Left hindlimb (tissue), 1 donor: ENCODE measurements at regions not wholly inside any gene's neighbourhood (a gene's known extent, or its start where the extent isn't known, plus 50 kb on each side); places are given as distances from the start of the nearest gene placed in this dataset.

Source experiments
- DNase-seq: peaks from one replicate; pipeline ENCODE4 v3.0.0-alpha.2; 2018

GRCh38 chr3:168205451-168205850 is 109.7 kb upstream of the GOLIM4 start:
- DNase-seq = no peak

DNA sequence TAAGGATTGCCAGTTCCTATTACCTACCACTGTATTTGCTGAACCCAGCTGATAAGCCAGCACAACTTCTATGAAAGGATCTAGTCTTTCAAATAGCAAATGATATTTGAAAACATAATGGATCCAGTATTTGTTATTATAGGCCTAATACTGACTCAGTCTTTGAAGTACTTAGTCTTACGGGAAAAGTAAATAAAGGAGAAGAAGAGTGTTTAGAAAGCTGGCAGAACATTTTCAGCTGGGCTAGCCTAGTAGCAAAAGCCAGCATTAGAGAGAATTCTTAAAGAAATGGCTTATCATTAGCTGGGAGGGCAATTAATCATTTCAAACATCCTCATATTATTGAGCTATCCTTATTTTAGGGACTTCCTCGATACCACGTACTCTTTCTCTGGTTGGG is 101.4 kb upstream of the GOLIM4 start:
- no peak for DNase-seq

GRCh38 chr3:168191856-168192255 is 96.1 kb upstream of the GOLIM4 start:
- no peak for DNase-seq

DNA sequence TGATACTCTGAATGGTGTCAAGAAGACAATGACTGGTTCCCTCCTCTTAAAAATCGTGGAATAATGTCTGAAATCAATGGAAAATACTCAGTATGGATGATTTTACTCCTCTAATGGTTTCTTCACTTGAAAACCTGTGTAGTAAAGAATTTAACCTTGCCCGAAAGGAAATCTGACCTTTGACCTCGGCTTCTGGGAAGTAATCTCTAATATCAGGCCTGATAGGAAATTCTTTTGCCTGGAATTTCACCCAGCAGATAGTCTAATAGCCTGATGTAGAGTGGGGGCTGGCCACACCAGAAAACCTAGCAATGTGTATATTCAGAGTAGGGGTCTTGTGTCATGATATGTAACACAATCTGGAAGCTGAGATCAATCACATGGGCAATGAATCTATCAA is 91.5 kb upstream of the GOLIM4 start:
- no peak for DNase-seq

DNA sequence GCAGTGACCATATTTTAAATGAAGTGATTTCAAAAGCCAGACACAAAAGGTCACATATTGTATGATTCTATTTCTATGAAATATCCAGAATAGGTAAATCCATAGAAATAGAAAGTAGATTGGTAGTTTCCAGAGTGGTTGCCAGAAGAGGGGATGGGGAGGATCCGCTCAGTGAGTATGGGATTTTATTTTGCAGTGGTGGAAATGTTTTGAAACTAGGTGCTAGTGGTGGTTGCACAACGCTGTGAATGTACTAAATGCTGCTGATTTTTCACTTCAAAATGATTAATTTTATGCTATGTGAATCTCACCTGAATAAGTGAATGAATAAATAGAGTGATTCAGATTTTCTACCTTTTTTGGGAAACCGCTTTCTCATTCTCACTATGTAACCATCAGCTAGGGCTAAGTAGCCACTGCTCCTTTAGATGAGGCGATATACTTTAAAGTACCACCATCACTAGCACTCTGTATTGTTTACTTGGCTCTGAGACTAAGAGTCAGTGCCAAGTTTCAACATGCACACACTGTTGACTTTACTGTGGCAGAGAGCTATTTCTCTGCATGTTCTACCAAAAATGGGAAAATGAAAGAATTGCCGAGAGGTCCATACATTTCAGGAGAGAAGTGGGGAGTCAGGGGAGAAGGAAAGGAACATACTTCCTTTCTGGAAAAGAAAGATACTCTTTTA is 90.7 kb upstream of the GOLIM4 start:
- DNase-seq = no peak

GRCh38 chr3:168183774-168184173 is 88.0 kb upstream of the GOLIM4 start:
- no peak for DNase-seq

- no peak for DNase-seq
Observed at GRCh38 chr3:168168743-168169142, 73.0 kb upstream of the GOLIM4 start.

GRCh38 chr3:168165390-168166269 is 69.9 kb upstream of the GOLIM4 start:
- DNase-seq = peak; percentile 51

DNA sequence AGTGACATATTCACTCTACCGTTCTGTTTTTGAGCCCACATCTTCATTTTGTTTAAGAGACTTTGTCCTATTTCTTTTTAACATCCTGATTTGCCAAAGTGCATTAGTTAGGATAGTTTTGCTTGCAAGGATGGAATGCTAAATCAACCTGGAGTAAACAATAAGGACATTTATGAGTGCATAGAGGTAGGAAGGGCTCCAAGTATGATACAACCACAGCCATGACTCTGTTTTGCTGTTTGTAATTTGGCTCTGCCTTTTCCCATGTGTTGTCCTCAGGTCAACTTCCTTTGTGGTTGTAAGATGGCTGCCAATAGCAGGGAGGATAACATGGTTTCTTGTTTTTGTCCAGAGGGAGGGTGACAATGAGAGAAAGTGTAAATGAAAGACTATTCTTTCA is 66.4 kb upstream of the GOLIM4 start:
- no peak for DNase-seq

DNA sequence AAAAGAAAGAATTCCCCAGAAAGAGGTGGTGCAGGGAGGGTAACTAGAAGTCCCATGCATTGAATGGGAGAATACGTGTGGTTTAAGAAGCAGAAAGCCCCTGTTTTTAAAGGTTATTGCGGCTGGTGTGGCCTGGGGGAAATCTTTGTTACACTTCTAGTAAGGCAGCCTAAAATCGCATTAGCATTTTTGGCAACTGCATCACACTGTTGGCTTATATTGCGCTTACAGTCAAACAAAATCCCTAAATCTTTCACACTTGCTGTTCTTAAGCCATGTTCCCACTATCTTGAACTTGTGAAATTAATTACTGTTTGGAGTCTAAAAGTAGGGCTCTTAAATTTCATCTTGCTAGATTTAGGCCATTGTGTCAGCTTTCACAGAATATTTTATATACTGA is 66.0 kb upstream of the GOLIM4 start:
- no peak for DNase-seq

GRCh38 chr3:168157903-168158302 is 62.2 kb upstream of the GOLIM4 start:
- no peak for DNase-seq

DNA sequence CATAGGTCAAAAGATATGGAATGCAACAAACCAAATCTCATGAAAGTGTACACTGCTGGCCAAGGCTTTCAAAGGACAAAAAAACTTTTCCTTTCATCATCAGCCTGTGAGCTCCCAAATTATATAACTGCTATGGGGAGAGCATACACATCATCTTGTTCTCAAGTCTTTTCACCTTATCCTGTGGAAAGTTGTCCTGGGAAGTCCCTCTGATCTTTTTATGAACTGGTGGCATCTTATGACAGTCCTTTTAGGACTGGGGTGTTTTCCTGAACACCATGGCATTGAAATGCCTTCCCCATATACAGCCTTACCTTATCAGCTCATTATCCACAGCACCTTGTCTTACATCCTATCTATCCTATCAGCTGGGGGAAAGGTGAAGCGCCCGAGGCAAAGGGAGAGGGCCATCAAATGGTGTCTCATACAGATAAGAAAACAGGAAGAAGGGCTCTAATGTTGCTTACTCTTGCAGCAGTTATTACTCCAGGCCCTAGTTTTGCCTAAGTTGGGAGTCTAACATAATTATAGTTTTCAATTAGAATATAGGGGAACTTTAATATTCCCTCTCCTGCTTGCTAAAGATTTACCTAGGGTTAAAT is 61.5 kb upstream of the GOLIM4 start:
- no peak for DNase-seq

DNA sequence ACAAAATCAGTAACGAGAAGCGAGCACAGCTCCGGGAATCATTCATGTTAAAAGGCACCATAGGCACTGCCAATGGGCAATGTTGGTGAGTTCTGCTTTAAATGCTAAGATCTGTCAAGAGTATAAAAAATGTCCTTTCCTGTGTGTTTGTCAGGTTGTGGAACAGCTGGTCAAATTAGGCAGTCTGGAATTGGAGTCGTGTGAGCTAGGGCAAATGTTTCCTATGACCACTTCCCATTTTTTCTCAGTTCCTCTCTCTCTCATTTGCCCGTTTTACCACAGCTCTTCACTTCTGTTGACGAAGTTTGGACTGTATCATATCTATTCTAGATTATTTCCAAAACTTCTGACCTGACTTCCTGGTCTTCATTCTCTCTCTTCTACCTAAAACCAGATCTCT is 60.8 kb upstream of the GOLIM4 start:
- DNase-seq = no peak

DNA sequence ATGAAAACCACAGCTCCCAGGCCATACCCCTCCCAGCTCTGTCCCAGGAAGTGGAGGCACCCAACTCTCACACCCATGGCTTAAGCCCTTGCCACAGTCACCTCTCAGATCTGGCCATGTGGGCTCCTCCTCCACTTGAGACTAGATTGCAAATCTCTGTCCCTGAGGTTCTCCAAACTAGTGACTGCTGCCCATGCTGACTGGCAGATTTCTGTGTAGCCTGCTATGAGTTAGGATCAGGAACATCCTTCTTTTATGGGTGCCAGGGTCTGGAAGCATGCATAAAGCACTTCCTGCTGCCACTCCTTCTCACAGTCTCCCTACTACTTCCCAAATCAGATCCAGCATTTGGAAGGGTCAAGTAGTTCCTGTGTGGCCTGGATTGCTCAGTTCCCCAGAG is 59.6 kb upstream of the GOLIM4 start:
- no peak for DNase-seq

DNA sequence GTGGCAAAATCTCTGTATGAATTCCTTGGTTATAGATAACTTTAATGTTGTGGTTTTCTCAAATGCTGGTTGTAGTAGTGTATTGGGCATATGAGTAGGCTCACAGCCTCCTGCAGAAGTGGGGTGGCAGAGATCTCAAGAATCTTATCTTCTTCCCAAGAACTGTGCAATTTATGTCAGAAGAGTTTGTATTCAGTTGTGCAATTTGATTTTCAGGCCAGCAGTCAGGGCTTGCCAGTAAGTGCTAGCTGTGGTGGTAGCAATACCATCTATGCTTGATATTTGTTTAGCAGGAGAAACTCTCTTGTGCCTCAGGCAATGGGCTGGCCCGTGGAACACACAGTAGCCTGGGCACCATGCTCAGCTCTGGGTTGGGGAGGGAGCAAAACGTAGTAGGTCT is 58.4 kb upstream of the GOLIM4 start:
- no peak for DNase-seq

- no peak for DNase-seq
Observed at GRCh38 chr3:168152149-168152548, 56.4 kb upstream of the GOLIM4 start.
